Trophoblast cell (in vitro differentiated cells and primary cell): ENCODE measurements at regions not wholly inside any gene's neighbourhood (a gene's known extent, or its start where the extent isn't known, plus 50 kb on each side); places are given as distances from the start of the nearest gene placed in this dataset.

ENCODE experiments used
- DNase-seq, 2 donors: peaks; one replicate each; pipeline ENCODE4 v3.0.0-alpha.2; 2016
- H2AFZ ChIP-seq: 2 replicates; pipeline ENCODE4 v1.6.1; 2013; ENCODE audit warnings: low read length, moderate library complexity, mild to moderate bottlenecking; ENCODE audit not compliant: insufficient read depth, poor library complexity
- H2AK5ac ChIP-seq: 2 replicates; pipeline ENCODE4 v1.6.1; 2013; ENCODE audit warnings: mild to moderate bottlenecking, low read length
- H2BK120ac ChIP-seq: 2 replicates; pipeline ENCODE4 v1.6.1; 2013; ENCODE audit warnings: low read length, mild to moderate bottlenecking, moderate library complexity; ENCODE audit not compliant: insufficient read depth, poor library complexity
- H2BK12ac ChIP-seq: 2 replicates; pipeline ENCODE4 v1.6.1; 2013; ENCODE audit warnings: mild to moderate bottlenecking, low read length, moderate library complexity
- H2BK5ac ChIP-seq: 2 replicates; pipeline ENCODE4 v1.6.1; 2013; ENCODE audit warnings: low read length, low read depth, moderate library complexity, mild to moderate bottlenecking; ENCODE audit not compliant: poor library complexity
- H3K14ac ChIP-seq: 2 replicates; pipeline ENCODE4 v1.6.1; 2013; ENCODE audit warnings: mild to moderate bottlenecking, low read length
- H3K18ac ChIP-seq: 2 replicates; pipeline ENCODE4 v1.6.1; 2013; ENCODE audit warnings: mild to moderate bottlenecking, low read length
- H3K23ac ChIP-seq: 2 replicates; pipeline ENCODE4 v1.6.1; 2013; ENCODE audit warnings: low read length
- H3K27ac ChIP-seq: 2 replicates; pipeline ENCODE4 v1.5.1; 2013; ENCODE audit warnings: low read depth, mild to moderate bottlenecking, inconsistent platforms, low read length, moderate library complexity
- H3K27me3 ChIP-seq: 2 replicates; pipeline ENCODE4 v1.6.1; 2013; ENCODE audit warnings: inconsistent platforms, mild to moderate bottlenecking, low read length, moderate library complexity; ENCODE audit not compliant: insufficient read depth
- H3K36me3 ChIP-seq, 2 experiments: 1 replicate in 1 of 2; 2 replicates in 1 of 2; pipeline ENCODE4 v1.6.1; 2013; ENCODE audit warnings: low read length in 2 of 2, mild to moderate bottlenecking in 2 of 2, moderate library complexity in 1 of 2; ENCODE audit not compliant: insufficient read depth in 2 of 2, control insufficient read depth in 1 of 2
- H3K4ac ChIP-seq: 2 replicates; pipeline ENCODE4 v1.6.1; 2013; ENCODE audit warnings: low read depth, mild to moderate bottlenecking, low read length, moderate library complexity
- H3K4me1 ChIP-seq, 2 experiments: 1 replicate in 1 of 2; 2 replicates in 1 of 2; pipeline ENCODE4 v1.6.1; 2013; ENCODE audit warnings: low read length in 2 of 2, mild to moderate bottlenecking in 2 of 2, moderate library complexity in 1 of 2; ENCODE audit not compliant: insufficient read depth in 2 of 2, control insufficient read depth in 1 of 2
- H3K4me2 ChIP-seq: 2 replicates; pipeline ENCODE4 v1.6.1; 2013; ENCODE audit warnings: inconsistent platforms, mild to moderate bottlenecking, low read length, moderate library complexity
- H3K4me3 ChIP-seq: 2 replicates; pipeline ENCODE4 v1.5.1; 2013; ENCODE audit warnings: mild to moderate bottlenecking, low read depth, low read length, inconsistent platforms
- H3K79me1 ChIP-seq: one replicate; pipeline ENCODE4 v1.6.1; 2013; ENCODE audit warnings: low read length
- H3K79me2 ChIP-seq: 2 replicates; pipeline ENCODE4 v1.6.1; 2013; ENCODE audit warnings: low read length, mild to moderate bottlenecking; ENCODE audit not compliant: control insufficient read depth, insufficient read depth, poor library complexity
- H3K9ac ChIP-seq: 2 replicates; pipeline ENCODE4 v1.6.1; 2013; ENCODE audit warnings: mild to moderate bottlenecking, low read length
- H3K9me3 ChIP-seq: 2 replicates; pipeline ENCODE4 v1.6.1; 2013; ENCODE audit warnings: low read depth, mild to moderate bottlenecking, control low read depth, inconsistent platforms, low read length; ENCODE audit not compliant: insufficient read depth
- H4K12ac ChIP-seq: 2 replicates; pipeline ENCODE4 v1.6.1; 2013; ENCODE audit warnings: low read depth, mild to moderate bottlenecking, low read length, moderate library complexity
- H4K8ac ChIP-seq: 2 replicates; pipeline ENCODE4 v1.6.1; 2013; ENCODE audit warnings: low read depth, mild to moderate bottlenecking, low read length, moderate library complexity
- H4K91ac ChIP-seq: one replicate; pipeline ENCODE4 v1.6.1; 2013; ENCODE audit warnings: low read depth, mild to moderate bottlenecking, low read length, moderate library complexity
- WGBS: extraction: QIAGEN DNeasy Blood & Tissue Kit; methylation state at CpG from one replicate; pipeline ENCODE4 v1.1.7; 2013; ENCODE audit warnings: missing lambda C conversion rate; ENCODE audit not compliant: insufficient read length, insufficient coverage; ENCODE audit errors: extremely low coverage; 5-methylcytosine and 5-hydroxymethylcytosine counted together

- Histone ChIP-seq H3K18ac (no peak overlapping the region), H3K36me3 (no peaks in the 10 kb centered on the region), H3K9me3 (no peaks in the 10 kb centered on the region), H3K79me1 (no peaks in the 10 kb centered on the region), H2AFZ (no peak overlapping the region), H3K4me2 (no peak overlapping the region), H3K79me2 (no peaks in the 10 kb centered on the region), H4K12ac (no peak overlapping the region), H3K27ac (no peak overlapping the region), H3K23ac (no peak overlapping the region), H3K9ac (no peak overlapping the region), H2BK120ac (no peak overlapping the region), H2BK5ac (no peak overlapping the region), H4K91ac (no peak overlapping the region), H2AK5ac (no peak overlapping the region), H3K27me3 (no peaks in the 10 kb centered on the region), H3K4ac (no peak overlapping the region), H4K8ac (no peak overlapping the region), H3K4me3 (no peak overlapping the region), H3K14ac (no peak overlapping the region), H2BK12ac (no peak overlapping the region), H3K4me1 (no peaks in the 10 kb centered on the region)
- WGBS, result no CpG with 5 or more reads among the region's 8 CpGs
- no peak for DNase-seq
Measured at GRCh38 chr12:98228683-98229539, 286.5 kb upstream of the TMPO start.

GRCh38 chr12:98229540-98229924, 285.9 kb upstream of the TMPO start:
- no peaks in the 10 kb centered on the region for H3K36me3 ChIP-seq
- H3K4me1 ChIP-seq, result no peaks in the 10 kb centered on the region
- H3K27ac ChIP-seq, result no peak overlapping the region
- H3K23ac ChIP-seq, result no peak overlapping the region
- no peak overlapping the region for H2BK12ac ChIP-seq
- no peak overlapping the region for H3K4me3 ChIP-seq
- no peaks in the 10 kb centered on the region for H3K79me1 ChIP-seq
- no CpG with 5 or more reads among the region's 2 CpGs for WGBS
- no peak overlapping the region for H3K4ac ChIP-seq
- H2AFZ ChIP-seq, result no peak overlapping the region
- no peak overlapping the region for H2BK120ac ChIP-seq
- no peak overlapping the region for H2BK5ac ChIP-seq
- no peaks in the 10 kb centered on the region for H3K79me2 ChIP-seq
- no peak overlapping the region for H3K9ac ChIP-seq
- H4K91ac ChIP-seq, result no peak overlapping the region
- no peak overlapping the region for H3K4me2 ChIP-seq
- H3K9me3 ChIP-seq, result no peaks in the 10 kb centered on the region
- H3K18ac ChIP-seq, result no peak overlapping the region
- no peak overlapping the region for H3K14ac ChIP-seq
- no peaks in the 10 kb centered on the region for H3K27me3 ChIP-seq
- DNase-seq, result no peak
- H4K8ac ChIP-seq, result no peak overlapping the region
- no peak overlapping the region for H2AK5ac ChIP-seq
- H4K12ac ChIP-seq, result no peak overlapping the region

DNA sequence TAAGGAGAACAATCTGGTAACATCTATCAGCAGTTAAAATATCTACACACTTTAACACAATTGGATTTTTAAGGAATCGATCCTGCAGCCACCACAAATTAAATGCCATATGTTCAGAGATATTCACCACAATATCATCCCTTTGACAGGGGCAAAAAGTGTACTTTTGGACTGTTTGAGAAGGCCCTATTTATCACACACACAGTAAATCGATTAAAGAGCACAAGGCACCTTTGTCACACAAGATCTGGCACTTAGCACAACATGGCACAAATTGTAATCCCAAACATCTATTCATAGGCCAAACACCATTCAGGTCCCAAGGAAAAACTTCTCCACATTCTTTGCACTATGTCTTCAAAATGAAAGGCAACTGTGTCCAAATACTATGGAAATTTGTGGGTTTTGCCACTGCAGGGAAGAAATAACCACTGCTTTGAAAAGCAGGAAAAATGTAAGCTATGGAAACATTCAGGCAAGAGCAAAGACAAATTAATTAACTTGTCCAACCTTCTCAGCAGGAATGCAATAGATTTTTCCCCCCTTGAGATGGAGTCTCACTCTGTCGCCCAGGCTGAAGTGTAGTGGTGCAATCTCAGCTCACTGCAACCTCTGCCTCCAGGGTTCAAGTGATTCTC, 282.5 kb upstream of the TMPO start:
- Histone ChIP-seq H3K9me3 (no peaks in the 10 kb centered on the region), H2AK5ac (no peak overlapping the region), H3K14ac (no peak overlapping the region), H3K23ac (no peak overlapping the region), H2BK12ac (no peak overlapping the region), H3K9ac (no peak overlapping the region), H3K4me1 (no peaks in the 10 kb centered on the region), H3K79me1 (no peaks in the 10 kb centered on the region), H3K36me3 (no peaks in the 10 kb centered on the region), H3K4me3 (no peak overlapping the region), H4K12ac (no peak overlapping the region), H3K79me2 (no peaks in the 10 kb centered on the region), H2BK5ac (no peak overlapping the region), H3K18ac (no peak overlapping the region), H3K4ac (no peak overlapping the region), H4K8ac (no peak overlapping the region), H4K91ac (no peak overlapping the region), H3K27me3 (no peaks in the 10 kb centered on the region), H2AFZ (no peak overlapping the region), H3K4me2 (no peak overlapping the region), H2BK120ac (no peak overlapping the region), H3K27ac (no peak overlapping the region)
- WGBS, result no CpG with 5 or more reads among the region's 3 CpGs
- no peak for DNase-seq

- Histone ChIP-seq H3K36me3 (no peaks in the 10 kb centered on the region), H2BK12ac (no peak overlapping the region), H3K27ac (no peak overlapping the region), H3K4me3 (no peak overlapping the region), H4K8ac (no peak overlapping the region), H2BK120ac (no peak overlapping the region), H3K14ac (no peak overlapping the region), H3K9ac (no peak overlapping the region), H4K12ac (no peak overlapping the region), H3K23ac (no peak overlapping the region), H3K79me1 (no peaks in the 10 kb centered on the region), H3K9me3 (no peaks in the 10 kb centered on the region), H3K4me2 (no peak overlapping the region), H2BK5ac (no peak overlapping the region), H4K91ac (no peak overlapping the region), H3K18ac (no peak overlapping the region), H3K4me1 (no peaks in the 10 kb centered on the region), H2AK5ac (no peak overlapping the region), H3K4ac (no peak overlapping the region), H2AFZ (no peak overlapping the region), H3K79me2 (no peaks in the 10 kb centered on the region), H3K27me3 (no peaks in the 10 kb centered on the region)
- no peak for DNase-seq
- WGBS, result no CpG with 5 or more reads among the region's 2 CpGs
Measured at GRCh38 chr12:98235301-98235700, 280.1 kb upstream of the TMPO start.
